PC-3 (cell line): ENCODE measurements at regions not wholly inside any gene's neighbourhood (a gene's known extent, or its start where the extent isn't known, plus 50 kb on each side); places are given as distances from the start of the nearest gene placed in this dataset.

ENCODE experiments used
- CTCF ChIP-seq: fragments of 300-600 bp; sonication (generic); conservative IDR thresholded peaks from 2 replicates; pipeline ENCODE4 v1.5.1; 2017; ENCODE audit warnings: antibody characterized with exemption, low read depth, mild to moderate bottlenecking, low read length
- EZH2 ChIP-seq: fragments of 300-600 bp; sonication (generic); IDR thresholded peaks from one replicate; pipeline ENCODE4 v1.6.1; 2017; ENCODE audit warnings: antibody characterized with exemption, mild to moderate bottlenecking, low read length; ENCODE audit not compliant: unreplicated experiment

DNA sequence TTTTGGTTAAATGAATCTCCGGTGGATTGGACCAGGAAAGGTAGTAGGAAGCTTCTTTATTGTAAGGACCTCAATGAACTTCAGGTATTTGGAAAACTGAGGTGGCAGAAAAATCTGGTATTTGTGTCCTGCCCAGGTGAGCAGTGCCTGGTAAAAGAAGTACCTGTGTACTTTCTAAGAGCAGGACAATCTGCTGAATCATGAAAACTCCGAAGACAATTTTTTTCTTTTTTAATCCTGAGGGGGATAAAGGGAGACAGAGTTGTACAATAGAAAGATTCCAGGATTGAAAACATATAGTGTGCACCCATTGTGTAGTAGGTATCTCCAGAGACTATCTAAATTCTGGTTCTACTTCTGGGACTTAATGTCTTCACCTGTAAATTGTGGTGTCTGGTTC lies 191.8 kb upstream of the SPOPL start:
- TF ChIP-seq CTCF = no peak
- TF ChIP-seq EZH2 = no peak
